MM.1S (cell line): ENCODE measurements at regions not wholly inside any gene's neighbourhood (a gene's known extent, or its start where the extent isn't known, plus 50 kb on each side); places are given as distances from the start of the nearest gene placed in this dataset.

Experiments used
- DNase-seq: peaks from one replicate; pipeline ENCODE4 v3.0.0-alpha.2; 2015
- H2AFZ ChIP-seq: fragments of 300-600 bp; sonication (generic); 2 replicates; pipeline ENCODE4 v1.6.0; 2016; ENCODE audit warnings: antibody characterized with exemption, low read length
- H3F3A ChIP-seq: fragments of 300-600 bp; sonication (generic); 2 replicates; pipeline ENCODE4 v1.6.1; 2016; ENCODE audit warnings: mild to moderate bottlenecking, antibody characterized with exemption, low read length, moderate library complexity, mixed read lengths; ENCODE audit not compliant: insufficient read depth
- H3K27ac ChIP-seq: fragments of 300-600 bp; sonication (generic); 2 replicates; pipeline ENCODE4 v1.5.1; 2016; ENCODE audit warnings: mild to moderate bottlenecking, low read length
- H3K27me3 ChIP-seq: fragments of 300-600 bp; sonication (generic); replicated peaks from 2 replicates; pipeline ENCODE4 v1.6.0; 2016; ENCODE audit warnings: low read length; ENCODE audit not compliant: insufficient read depth
- H3K36me3 ChIP-seq: fragments of 300-600 bp; sonication (generic); replicated peaks from 2 replicates; pipeline ENCODE4 v1.6.1; 2016; ENCODE audit warnings: mild to moderate bottlenecking, low read length, mixed read lengths; ENCODE audit not compliant: insufficient read depth
- H3K4me1 ChIP-seq: fragments of 300-600 bp; sonication (generic); 2 replicates; pipeline ENCODE4 v1.6.1; 2016; ENCODE audit warnings: low read length, mixed read lengths
- H3K4me2 ChIP-seq: fragments of 300-600 bp; sonication (generic); 2 replicates; pipeline ENCODE4 v1.6.0; 2016; ENCODE audit warnings: low read depth, low read length
- H3K4me3 ChIP-seq: fragments of 300-600 bp; sonication (generic); 2 replicates; pipeline ENCODE4 v1.5.1; 2016; ENCODE audit warnings: low read length, mixed read lengths
- H3K79me2 ChIP-seq: fragments of 300-600 bp; sonication (generic); 2 replicates; pipeline ENCODE4 v1.6.1; 2016; ENCODE audit warnings: mixed run types, low read length, mixed read lengths
- H3K9ac ChIP-seq: fragments of 300-600 bp; sonication (generic); 2 replicates; pipeline ENCODE4 v1.6.1; 2016; ENCODE audit warnings: low read length, mixed read lengths
- H3K9me2 ChIP-seq: fragments of 300-600 bp; sonication (generic); replicated peaks from 2 replicates; pipeline ENCODE4 v1.6.1; 2016; ENCODE audit warnings: mild to moderate bottlenecking, low read length, mixed read lengths; ENCODE audit not compliant: insufficient read depth
- H3K9me3 ChIP-seq: fragments of 300-600 bp; sonication (generic); replicated peaks from 2 replicates; pipeline ENCODE4 v1.6.1; 2016; ENCODE audit warnings: mild to moderate bottlenecking, low read length, mixed read lengths; ENCODE audit not compliant: insufficient read depth
- H4K20me1 ChIP-seq: fragments of 300-600 bp; sonication (generic); 2 replicates; pipeline ENCODE4 v1.6.1; 2016; ENCODE audit warnings: mild to moderate bottlenecking, low read length, moderate library complexity, mixed read lengths; ENCODE audit not compliant: insufficient read depth
- EZH2 ChIP-seq: fragments of 300-600 bp; sonication (generic); optimal IDR thresholded peaks from 2 replicates; pipeline ENCODE3; 2017; ENCODE audit warnings: low read depth, mild to moderate bottlenecking, antibody characterized with exemption, low read length, mixed read lengths
- EZH2phosphoT487 ChIP-seq: fragments of 300-600 bp; sonication (generic); IDR thresholded peaks from 2 replicates; pipeline ENCODE4 v1.6.1; 2018; ENCODE audit warnings: antibody characterized with exemption, low read length
- TF ChIP-seq, protein P1 (sequence below): fragments of 300-600 bp; sonication (generic); IDR thresholded peaks from 2 replicates; pipeline ENCODE4 v1.5.1; 2016; ENCODE audit warnings: antibody characterized with exemption, low read length, mixed read lengths

DNA sequence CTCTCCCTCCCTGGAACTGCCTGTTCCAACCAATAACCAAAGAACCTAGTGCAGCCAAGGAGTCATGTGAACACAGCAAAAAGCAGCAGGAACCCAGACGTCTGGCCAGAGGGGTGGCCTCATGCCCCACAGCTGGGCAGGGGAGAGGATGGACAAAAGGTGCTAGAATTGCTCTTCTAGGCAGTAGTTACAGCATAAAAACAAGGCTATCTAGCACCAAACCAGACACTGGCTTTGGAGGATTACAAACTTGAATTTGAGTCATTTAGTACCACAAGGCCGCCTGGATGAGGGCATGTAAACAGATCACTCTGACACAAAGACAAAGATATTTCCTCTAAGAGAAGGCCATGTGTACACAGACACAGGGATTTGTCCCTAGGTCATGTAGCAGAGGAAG is 423.3 kb upstream of the MAF start:
- H3K4me2 ChIP-seq, result no peak overlapping the region

DNA sequence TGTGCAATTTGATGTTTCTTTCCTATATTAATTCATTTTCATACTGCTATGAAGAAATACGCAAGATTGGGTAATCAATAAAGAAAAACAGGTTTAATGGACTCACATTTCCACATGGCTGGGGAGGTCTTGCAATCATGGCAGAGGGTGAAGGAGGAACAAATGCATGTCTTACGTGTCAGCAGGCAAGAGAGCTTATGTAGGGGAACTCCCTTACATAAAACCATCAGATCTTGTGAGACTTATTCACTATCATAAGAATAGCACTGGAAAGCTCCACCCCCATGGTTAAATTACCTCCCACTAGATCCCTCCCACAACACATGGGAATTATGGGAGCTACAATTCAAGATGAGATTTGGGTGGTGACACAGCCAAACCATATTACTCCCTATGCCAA is 418.9 kb upstream of the MAF start:
- no peak overlapping the region for H3K27ac ChIP-seq
- no peak overlapping the region for H3K4me2 ChIP-seq
- no peak overlapping the region for H3K9ac ChIP-seq
- H2AFZ ChIP-seq, result no peak overlapping the region
- H3K9me2 ChIP-seq, result no peaks in the 10 kb centered on the region
- no peak for TF ChIP-seq EZH2
- TF ChIP-seq, protein P1, sequence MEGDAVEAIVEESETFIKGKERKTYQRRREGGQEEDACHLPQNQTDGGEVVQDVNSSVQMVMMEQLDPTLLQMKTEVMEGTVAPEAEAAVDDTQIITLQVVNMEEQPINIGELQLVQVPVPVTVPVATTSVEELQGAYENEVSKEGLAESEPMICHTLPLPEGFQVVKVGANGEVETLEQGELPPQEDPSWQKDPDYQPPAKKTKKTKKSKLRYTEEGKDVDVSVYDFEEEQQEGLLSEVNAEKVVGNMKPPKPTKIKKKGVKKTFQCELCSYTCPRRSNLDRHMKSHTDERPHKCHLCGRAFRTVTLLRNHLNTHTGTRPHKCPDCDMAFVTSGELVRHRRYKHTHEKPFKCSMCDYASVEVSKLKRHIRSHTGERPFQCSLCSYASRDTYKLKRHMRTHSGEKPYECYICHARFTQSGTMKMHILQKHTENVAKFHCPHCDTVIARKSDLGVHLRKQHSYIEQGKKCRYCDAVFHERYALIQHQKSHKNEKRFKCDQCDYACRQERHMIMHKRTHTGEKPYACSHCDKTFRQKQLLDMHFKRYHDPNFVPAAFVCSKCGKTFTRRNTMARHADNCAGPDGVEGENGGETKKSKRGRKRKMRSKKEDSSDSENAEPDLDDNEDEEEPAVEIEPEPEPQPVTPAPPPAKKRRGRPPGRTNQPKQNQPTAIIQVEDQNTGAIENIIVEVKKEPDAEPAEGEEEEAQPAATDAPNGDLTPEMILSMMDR, result no peak
- no peak for TF ChIP-seq EZH2phosphoT487
- H3K36me3 ChIP-seq, result no peaks in the 10 kb centered on the region
- no peak overlapping the region for H3K4me3 ChIP-seq
- H3K27me3 ChIP-seq, result no peaks in the 10 kb centered on the region
- H3F3A ChIP-seq, result no peaks in the 10 kb centered on the region
- no peak for DNase-seq
- no peaks in the 10 kb centered on the region for H3K79me2 ChIP-seq
- H3K9me3 ChIP-seq, result no peaks in the 10 kb centered on the region
- no peaks in the 10 kb centered on the region for H3K4me1 ChIP-seq
- H4K20me1 ChIP-seq, result no peaks in the 10 kb centered on the region

More for the DNA sequence above, 423.3 kb upstream of the MAF start:
- H3K9me2 ChIP-seq, result no peaks in the 10 kb centered on the region
- no peaks in the 10 kb centered on the region for H3K9me3 ChIP-seq
- no peak overlapping the region for H3K9ac ChIP-seq
- H3K27me3 ChIP-seq, result no peaks in the 10 kb centered on the region
- H3K36me3 ChIP-seq, result no peaks in the 10 kb centered on the region
- no peak for TF ChIP-seq EZH2
- TF ChIP-seq EZH2phosphoT487, result no peak
- TF ChIP-seq, protein P1, result no peak
- H3K4me1 ChIP-seq, result 0 out of 2 replicates have a peak, but pooled peaks cover 4% of the 10 kb centered on the region
- H4K20me1 ChIP-seq, result no peaks in the 10 kb centered on the region
- H3K27ac ChIP-seq, result no peak overlapping the region
- H2AFZ ChIP-seq, result no peak overlapping the region
- no peaks in the 10 kb centered on the region for H3F3A ChIP-seq
- no peak overlapping the region for H3K4me3 ChIP-seq
- H3K79me2 ChIP-seq, result no peaks in the 10 kb centered on the region
- no peak for DNase-seq

DNA sequence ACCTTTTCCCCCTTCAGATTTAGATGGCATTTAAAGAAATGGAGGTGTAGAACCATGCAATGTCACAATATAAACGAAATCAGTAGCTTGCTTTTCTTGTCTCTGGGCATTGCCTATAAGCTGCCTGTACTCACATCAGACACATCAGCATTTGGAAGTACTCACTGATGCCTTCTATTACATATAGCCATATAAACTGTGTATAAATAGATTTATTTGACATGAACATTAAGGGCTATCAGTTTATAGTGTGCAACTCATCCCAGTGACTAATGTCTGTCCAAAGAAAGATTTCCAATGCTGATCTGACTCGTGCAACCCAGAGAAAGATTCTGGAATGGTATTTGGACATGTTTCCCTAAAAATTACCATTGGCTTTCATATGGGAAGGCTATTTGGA is 417.9 kb upstream of the MAF start:
- Histone ChIP-seq H3F3A (no peaks in the 10 kb centered on the region), H3K27me3 (no peaks in the 10 kb centered on the region), H3K4me1 (no peaks in the 10 kb centered on the region), H3K4me3 (no peak overlapping the region), H3K4me2 (no peak overlapping the region), H3K9me2 (no peaks in the 10 kb centered on the region), H3K27ac (no peak overlapping the region), H4K20me1 (no peaks in the 10 kb centered on the region), H3K9me3 (no peaks in the 10 kb centered on the region), H3K36me3 (no peaks in the 10 kb centered on the region), H3K79me2 (no peaks in the 10 kb centered on the region), H2AFZ (no peak overlapping the region), H3K9ac (no peak overlapping the region)
- TF ChIP-seq, protein P1, result no peak
- TF ChIP-seq EZH2phosphoT487, result no peak
- TF ChIP-seq EZH2, result no peak
- no peak for DNase-seq
